BE2C (cell line): ENCODE measurements at regions not wholly inside any gene's neighbourhood (a gene's known extent, or its start where the extent isn't known, plus 50 kb on each side); places are given as distances from the start of the nearest gene placed in this dataset.

Experiments used
- DNase-seq: peaks from one replicate; pipeline ENCODE4 v3.0.0-alpha.2; 2020
- H3K27me3 ChIP-seq: fragments of 250-450 bp; sonication (Bioruptor Pico); 2 replicates; pipeline ENCODE4 v1.5.1; 2020; ENCODE audit warnings: mild to moderate bottlenecking
- H3K36me3 ChIP-seq: fragments of 250-450 bp; sonication (Bioruptor Pico); 2 replicates; pipeline ENCODE4 v1.5.1; 2020; ENCODE audit warnings: mild to moderate bottlenecking
- H3K4me1 ChIP-seq: fragments of 250-450 bp; sonication (Bioruptor Pico); 2 replicates; pipeline ENCODE4 v1.5.1; 2020
- H3K4me3 ChIP-seq: 2 replicates; pipeline ENCODE4 v1.5.1; 2011; ENCODE audit warnings: low read depth, low read length
- H3K9me3 ChIP-seq: fragments of 250-450 bp; sonication (Bioruptor Pico); 2 replicates; pipeline ENCODE4 v1.5.1; 2020
- TF ChIP-seq, protein P1 (sequence below): IDR thresholded peaks from 2 replicates; pipeline ENCODE4 v1.5.1; 2012; ENCODE audit warnings: mild to moderate bottlenecking, low read depth, low read length

DNA sequence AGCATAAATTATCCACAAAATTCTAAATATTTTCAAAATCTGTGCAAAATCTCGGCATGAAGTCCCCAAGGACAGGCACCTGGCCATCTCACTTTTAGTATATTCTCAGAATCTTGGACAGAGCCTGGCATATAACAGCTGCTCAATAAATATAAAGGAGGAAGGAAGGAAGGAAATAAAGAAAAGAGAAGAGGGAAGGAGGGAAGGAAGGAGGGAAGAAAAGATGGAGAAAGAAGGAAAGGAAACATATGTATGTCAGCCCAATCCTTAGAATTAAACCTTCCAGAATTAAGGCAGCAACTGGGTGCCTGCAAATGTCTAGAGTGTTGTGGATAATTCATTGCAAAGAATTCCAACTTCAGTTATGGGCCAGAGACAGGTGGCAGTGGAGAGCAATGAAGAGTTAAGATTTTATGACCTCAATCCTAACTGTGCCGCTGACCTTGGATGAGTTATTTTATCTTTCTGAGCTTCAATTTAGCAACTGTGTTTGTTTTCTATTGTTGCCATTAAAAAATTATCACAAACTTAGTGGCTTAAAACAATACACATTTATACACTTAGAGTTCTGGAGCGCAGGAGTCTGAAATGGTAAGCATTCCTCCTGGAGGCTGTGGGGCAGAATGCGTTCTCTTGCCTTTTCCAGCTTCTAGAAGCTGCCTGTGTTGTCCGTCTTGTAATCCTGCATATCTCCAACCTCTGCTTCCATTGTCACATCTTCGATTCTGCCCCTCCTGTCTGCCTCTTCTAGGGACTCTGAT is 200.9 kb upstream of the MSX2 start:
- no peak overlapping the region for H3K4me3 ChIP-seq
- TF ChIP-seq, protein P1, sequence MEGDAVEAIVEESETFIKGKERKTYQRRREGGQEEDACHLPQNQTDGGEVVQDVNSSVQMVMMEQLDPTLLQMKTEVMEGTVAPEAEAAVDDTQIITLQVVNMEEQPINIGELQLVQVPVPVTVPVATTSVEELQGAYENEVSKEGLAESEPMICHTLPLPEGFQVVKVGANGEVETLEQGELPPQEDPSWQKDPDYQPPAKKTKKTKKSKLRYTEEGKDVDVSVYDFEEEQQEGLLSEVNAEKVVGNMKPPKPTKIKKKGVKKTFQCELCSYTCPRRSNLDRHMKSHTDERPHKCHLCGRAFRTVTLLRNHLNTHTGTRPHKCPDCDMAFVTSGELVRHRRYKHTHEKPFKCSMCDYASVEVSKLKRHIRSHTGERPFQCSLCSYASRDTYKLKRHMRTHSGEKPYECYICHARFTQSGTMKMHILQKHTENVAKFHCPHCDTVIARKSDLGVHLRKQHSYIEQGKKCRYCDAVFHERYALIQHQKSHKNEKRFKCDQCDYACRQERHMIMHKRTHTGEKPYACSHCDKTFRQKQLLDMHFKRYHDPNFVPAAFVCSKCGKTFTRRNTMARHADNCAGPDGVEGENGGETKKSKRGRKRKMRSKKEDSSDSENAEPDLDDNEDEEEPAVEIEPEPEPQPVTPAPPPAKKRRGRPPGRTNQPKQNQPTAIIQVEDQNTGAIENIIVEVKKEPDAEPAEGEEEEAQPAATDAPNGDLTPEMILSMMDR = peak; percentile 47
- H3K9me3 ChIP-seq = no peaks in the 10 kb centered on the region
- H3K27me3 ChIP-seq = no peaks in the 10 kb centered on the region
- no peak for DNase-seq
- H3K4me1 ChIP-seq = peaks cover 7% of the 10 kb centered on the region
- no peaks in the 10 kb centered on the region for H3K36me3 ChIP-seq

GRCh38 chr5:174524351-174524750 is 200.0 kb upstream of the MSX2 start:
- Histone ChIP-seq H3K27me3 (no peaks in the 10 kb centered on the region), H3K36me3 (no peaks in the 10 kb centered on the region), H3K4me3 (no peak overlapping the region), H3K9me3 (no peaks in the 10 kb centered on the region), H3K4me1 (peaks cover 7% of the 10 kb centered on the region)
- TF ChIP-seq, protein P1 = no peak
- DNase-seq = no peak

DNA sequence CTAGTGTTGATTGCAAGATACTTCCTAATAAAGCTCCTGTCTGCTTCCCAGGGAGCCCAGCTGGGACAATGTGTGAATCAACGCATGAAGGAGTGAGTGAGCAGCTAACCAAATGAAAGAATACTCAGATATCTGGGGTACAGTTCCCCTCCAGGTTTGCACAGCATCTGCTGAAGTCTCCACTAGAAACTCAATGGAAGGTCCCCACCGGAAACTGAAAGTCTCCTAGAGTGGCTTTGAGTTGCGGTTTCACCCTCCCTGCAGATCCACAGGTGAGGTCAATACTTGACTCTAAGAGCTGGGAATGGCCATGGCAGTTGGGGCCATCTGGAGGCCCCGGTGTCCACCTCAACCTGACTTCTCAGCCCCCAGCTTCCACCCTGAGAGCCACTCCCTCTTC is 198.2 kb upstream of the MSX2 start:
- H3K27me3 ChIP-seq = no peaks in the 10 kb centered on the region
- H3K4me3 ChIP-seq = no peak overlapping the region
- H3K4me1 ChIP-seq = no peaks in the 10 kb centered on the region; the same call in 1 of the 2 replicates
- TF ChIP-seq, protein P1 = no peak
- H3K9me3 ChIP-seq = no peaks in the 10 kb centered on the region
- H3K36me3 ChIP-seq = no peaks in the 10 kb centered on the region
- DNase-seq = no peak

DNA sequence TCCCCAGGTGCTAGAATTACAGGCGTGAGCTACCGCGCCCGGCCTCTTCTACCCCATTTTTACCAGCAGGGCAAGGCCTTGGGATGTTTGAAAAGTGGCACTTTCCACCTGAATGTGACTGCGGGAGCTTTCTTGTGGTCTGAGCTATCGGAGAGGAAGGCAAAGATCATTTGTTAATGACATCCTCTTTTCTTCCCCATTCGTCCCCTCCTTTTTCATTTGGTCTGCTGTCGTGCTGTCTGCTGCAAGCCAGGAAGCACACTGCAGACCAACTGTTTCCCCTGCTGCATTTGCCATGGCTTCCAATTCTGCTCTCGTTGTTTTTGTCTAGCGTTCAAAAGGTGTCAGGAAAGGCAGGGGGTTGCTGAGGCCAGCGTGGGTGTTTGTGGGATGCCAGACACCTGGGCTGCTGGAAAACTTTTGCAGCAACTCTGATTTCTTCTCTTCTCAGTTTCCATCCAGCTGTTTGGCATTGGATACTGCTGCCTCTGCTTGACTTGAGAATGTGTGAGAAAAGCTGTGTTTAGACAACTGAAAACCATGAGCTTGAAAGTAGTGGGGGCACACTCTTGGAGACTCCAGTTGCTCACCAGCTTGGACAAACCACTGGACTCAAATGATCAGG is 196.4 kb upstream of the MSX2 start:
- Histone ChIP-seq H3K36me3 (no peaks in the 10 kb centered on the region), H3K4me3 (no peak overlapping the region), H3K4me1 (peaks cover 17% of the 10 kb centered on the region), H3K9me3 (no peaks in the 10 kb centered on the region), H3K27me3 (no peaks in the 10 kb centered on the region)
- TF ChIP-seq, protein P1 = no peak
- no peak for DNase-seq

DNA sequence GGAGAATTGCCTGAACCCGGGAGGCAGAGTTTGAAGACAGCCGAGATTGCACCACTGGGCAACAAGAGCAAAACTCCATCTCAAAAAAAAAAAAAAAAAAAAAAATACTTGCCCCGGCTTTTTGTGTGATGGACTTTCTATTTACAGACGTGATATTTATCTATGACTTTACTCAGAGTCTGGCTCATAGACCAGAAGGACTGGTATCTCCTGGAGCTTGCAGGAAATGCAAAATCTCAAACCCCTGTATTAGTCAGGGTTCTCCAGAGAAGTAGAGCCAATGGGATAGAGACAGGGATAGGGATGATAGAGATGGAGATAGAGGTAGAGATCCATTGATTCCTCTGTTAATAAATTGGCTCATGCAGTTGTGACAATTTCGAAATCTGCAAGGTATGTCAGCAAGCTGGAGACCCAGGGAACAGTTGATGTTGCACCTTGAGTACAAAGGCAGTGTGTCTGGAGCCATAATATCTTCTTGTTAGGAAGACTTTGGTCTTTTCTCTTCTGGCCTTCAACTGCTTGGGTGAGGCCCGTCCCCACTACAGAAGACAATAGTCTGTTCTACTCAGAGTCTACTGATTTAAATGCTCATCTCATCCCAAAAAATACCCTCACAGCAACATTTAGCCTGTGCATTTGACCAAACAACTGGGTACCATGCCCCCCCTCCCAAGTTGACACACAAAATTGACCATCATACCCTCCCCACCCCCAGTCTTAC is 195.4 kb upstream of the MSX2 start:
- Histone ChIP-seq H3K9me3 (no peaks in the 10 kb centered on the region), H3K4me1 (peaks cover 27% of the 10 kb centered on the region), H3K27me3 (no peaks in the 10 kb centered on the region), H3K36me3 (no peaks in the 10 kb centered on the region), H3K4me3 (no peak overlapping the region)
- no peak for DNase-seq
- TF ChIP-seq, protein P1 = no peak
